ENCODE measurements at regions not wholly inside any gene's neighbourhood (a gene's known extent, or its start where the extent isn't known, plus 50 kb on each side); places are given as distances from the start of the nearest gene placed in this dataset.

DNA sequence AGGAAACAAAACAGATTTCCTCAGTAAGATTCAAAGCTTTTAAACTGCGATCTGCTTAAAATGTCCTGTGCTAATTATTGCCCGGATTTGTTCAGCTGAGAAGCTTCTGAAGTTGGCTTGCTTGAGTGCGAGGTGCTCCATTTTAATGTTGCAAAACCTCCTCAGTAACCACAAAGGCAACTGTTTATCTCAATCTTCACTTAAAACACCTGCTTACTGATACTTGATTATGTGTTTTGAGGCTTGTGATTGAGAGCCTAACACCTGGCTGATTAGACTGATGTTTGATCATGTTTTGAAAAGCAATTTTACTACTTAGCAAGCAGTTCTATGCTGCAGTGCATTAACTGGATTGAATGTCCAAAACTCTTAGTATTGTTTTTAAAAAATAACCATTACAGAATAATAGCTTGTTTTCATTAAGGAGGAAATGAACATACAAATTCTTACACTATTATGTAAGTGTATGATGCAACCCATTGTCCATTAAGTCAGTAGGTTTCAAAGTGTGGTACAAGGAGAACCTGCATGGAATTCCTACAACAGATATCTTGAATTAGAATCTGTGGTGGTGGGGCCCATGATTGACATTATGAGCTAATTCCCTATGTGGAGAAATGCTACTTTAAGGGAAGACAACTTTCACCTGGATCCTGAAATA is 96.9 kb upstream of the FAM180A start:
- TF ChIP-seq CTCF (conservative IDR thresholded peaks at IDR 0.05 in 1 of 2, IDR thresholded peaks at IDR 0.05 in 1 of 2; ENCODE audit: extremely low read depth in 1 of 2, insufficient read depth in 1 of 2, low read depth in 1 of 2, low read length in 2 of 2) (no peak), EZH2 (IDR thresholded peaks at IDR 0.05; ENCODE audit: borderline replicate concordance, low read length) (no peak)
